Stimulated activated CD8-positive, alpha-beta memory T cell treated with anti-CD3 and anti-CD28 coated beads, Interleukin-12 subunit alpha, Interleukin-12 subunit beta, amount 100 ng/mL, for 1 hour (primary cell): ENCODE measurements at regions not wholly inside any gene's neighbourhood (a gene's known extent, or its start where the extent isn't known, plus 50 kb on each side); places are given as distances from the start of the nearest gene placed in this dataset.
"Not testable (repeated sequence)": the region's sequence is repeated elsewhere in the genome, so short reads cannot be mapped to it uniquely, and the experiment has no call there.

Experiments
- DNase-seq: peaks from one replicate; pipeline ENCODE4 v3.0.0-alpha.2; 2020; ENCODE audit warnings: low read depth

DNA sequence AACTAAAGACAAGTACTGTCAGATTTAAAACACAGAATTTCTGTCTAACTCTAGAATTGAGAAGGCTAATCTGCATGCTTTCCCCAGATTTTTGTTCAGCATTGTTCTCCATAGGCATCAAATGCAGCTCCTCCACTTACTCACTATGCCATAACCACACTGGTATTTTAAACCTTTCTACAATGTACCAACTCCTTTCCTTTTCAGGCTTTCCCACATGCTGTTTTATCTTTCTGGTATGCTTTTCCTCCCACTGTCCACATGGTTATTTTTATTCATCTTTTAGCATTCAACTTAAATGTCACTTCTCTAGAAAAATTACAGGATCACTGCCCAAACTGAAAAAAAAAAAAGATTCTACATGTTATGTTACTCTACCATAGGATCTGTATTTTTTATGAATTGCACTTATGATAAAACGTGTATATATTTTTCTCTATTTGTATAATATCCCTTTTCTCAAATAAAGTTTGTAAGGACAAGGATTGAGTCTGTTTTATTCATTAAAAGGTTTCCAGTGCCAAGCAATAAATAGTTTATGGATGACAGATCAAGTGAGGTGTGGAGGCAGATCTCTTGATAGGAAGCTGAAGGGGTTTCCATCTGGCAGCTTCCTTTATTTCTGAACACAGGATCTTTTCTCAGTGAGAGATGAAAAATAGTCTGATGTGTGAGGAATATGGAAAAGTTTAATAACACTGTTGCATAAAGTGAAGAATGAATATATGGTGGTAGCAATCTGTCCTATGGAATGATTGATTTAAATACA lies 1064.5 kb downstream of the ZPLD1 start:
- no peak for DNase-seq

DNA sequence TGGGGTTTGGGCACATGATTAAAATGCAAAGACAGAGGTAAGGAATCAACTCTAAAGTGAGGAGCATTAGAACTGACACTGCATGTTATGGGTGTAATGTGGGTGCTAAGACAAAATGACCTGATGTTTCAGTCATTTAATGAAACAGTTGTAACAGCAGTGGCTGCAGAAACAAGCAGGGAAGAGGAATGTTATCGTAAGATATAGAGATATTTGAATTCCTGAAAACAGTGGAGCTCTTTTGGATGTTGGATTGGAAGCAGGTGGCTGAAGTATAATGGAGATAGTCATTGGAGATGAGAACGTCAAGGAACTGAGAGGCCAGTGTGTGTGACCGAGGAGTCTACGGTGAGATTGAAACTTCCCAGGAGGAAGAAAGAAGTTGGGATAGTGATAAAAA lies 1065.2 kb downstream of the ZPLD1 start:
- no peak for DNase-seq

DNA sequence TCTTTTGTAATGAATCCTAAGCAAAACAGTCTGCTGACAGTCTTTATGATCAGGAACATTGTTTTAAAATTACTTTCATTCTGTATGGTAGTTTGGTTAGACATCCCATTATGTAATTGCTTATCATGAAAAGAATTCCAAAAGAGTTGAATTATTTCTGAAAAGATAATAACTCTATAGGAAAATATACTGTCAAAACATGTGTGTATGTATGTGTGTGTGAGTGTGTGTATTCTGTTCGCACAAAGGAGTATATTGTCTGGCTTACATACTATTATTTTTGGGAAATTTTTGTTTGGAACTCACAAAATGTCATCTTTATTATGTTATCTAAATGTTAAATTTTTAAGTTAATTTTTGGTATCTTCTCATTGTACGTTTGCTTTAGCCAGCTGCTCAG lies 1075.9 kb downstream of the ZPLD1 start:
- DNase-seq = no peak

DNA sequence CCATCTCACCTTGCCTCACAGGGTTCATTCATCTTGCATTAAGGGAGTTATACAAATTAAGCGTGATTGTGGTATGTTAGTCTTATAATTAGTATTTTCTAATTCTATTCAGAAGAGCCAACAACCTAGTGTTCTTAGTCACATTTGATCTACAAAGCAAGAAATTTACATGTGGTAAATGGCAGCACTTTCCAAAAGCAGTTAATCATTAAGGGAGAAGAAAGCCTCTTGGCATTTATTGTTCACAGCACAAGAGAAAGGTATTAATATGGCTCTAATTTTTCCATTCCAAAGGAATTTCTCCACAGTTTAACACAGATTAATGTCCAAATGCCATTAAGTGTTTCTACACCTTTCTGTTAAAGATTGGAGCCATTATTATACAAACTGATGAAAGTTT lies 1077.1 kb downstream of the ZPLD1 start:
- no peak for DNase-seq

- no peak for DNase-seq
Measured at GRCh38 chr3:103512595-103512994, 1077.8 kb downstream of the ZPLD1 start.

GRCh38 chr3:103513003-103513402 lies 1078.2 kb downstream of the ZPLD1 start:
- no peak for DNase-seq

GRCh38 chr3:103515116-103515515 lies 1080.3 kb downstream of the ZPLD1 start:
- DNase-seq = no peak

- DNase-seq = no peak
Measured at GRCh38 chr3:103516950-103517349, 1082.1 kb downstream of the ZPLD1 start.

DNA sequence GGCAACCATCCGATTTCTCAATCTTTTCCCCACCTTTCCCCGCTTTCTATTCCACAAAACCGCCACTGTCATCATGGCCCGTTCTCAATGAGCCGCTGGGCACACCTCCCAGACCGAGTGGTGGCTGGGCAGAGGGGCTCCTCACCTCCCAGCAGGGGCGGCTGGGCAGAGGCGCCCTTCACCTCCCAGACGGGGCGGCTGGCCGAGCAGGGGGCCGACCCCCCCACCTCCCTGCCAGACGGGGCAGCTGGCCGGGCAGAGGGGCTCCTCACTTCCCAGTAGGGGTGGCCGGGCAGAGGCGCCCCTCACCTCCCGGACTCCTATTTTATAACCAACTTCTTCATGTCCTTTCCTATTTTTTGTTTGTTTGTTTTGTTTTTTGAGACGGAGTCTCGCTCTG lies 1096.5 kb downstream of the ZPLD1 start:
- not testable (repeated sequence) for DNase-seq

DNA sequence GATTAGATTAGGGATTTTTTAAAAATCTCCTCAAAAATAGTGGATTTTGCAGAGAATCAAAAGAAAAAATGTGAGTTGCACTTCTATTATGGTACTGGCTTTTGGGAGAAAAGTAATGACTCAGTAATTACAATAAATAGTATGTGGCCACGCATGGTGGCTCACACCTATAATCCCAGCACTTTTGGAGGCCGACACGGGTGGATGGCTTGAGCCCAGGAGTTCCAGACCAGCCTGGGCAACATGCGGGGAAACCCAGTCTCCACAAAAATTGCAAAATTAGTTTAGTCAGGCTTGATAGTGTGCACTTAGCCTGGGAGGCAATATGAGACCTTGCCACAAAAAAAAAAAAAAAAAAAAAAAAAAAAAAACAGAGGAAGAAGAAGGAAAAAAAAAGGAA lies 1098.2 kb downstream of the ZPLD1 start:
- no peak for DNase-seq

DNA sequence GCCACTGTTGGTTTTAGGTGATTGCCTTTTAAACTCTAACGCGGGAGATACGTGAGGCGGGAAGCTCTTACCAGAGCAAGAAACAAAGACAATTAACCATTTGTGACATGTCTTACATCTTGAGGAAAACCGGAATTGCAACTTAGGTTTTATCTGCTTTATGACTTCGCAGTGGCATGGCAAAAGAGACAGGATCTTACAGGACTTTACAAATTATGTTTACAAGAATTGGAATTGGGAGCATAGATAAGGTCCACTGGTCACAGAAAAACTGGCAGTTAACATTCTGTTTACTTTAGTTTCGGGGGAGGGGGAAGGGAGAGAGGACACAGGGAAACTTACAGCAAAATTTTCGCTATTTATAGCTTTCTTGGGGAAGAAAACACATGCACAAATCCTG lies 1119.6 kb downstream of the ZPLD1 start:
- no peak for DNase-seq

DNA sequence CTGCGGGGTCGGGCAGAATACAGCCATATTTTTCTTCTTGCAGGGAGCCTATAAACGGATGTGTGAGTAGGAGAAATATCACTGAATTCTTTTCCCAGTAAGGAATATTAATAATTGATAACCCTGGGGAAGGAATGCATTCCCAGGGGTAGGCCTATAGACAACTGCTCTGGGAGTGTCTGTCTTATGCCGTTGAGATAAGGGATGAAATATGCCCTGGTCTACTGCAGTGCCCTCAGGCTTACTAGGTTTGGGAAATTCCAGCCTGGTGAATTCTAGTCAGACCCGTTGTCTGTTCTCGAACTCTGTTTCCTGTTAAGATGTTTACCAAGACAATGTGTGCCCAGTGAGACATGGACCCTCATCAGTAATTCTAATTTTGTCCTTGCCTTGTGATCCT lies 1129.3 kb downstream of the ZPLD1 start:
- DNase-seq = not testable (repeated sequence)

GRCh38 chr3:103585809-103586208 lies 1151.0 kb downstream of the ZPLD1 start:
- DNase-seq = no peak

- no peak for DNase-seq
Measured at GRCh38 chr3:103589770-103590169, 1155.0 kb downstream of the ZPLD1 start.

DNA sequence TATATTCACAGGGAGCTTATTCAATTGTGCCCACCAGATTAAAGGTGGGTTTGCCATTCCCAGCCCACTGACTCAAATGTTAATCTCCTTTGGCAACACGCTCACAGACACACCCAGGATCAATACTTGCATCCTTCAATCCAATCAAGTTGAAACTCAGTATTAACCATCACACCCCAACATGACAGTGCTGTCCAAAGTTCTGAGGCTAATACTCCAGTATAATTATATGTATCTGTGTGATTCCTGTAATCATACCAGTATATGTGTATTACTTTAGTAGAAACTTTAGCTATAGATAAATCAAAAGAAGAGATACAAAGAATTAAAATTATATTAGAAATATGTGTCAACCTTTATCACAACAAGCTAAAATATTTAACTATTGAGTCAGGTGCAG lies 1166.0 kb downstream of the ZPLD1 start:
- no peak for DNase-seq

DNA sequence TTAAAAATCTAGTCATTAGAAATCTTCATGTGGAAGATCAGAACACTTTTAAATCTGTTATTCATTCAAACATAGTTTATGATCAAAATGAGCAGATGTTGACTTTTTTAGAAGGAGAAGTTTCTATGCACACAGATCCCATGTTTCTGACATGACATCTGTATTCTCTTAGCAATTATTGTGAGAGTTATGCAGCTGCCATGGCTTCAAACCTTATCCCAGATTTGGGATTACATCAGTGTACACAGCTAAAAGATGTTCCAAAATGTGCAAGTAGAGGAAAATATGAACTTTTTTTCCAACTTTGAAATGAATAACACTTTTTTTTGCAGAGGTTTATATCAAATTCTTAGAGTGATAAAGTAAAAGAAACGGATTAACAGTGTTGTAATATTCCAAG lies 1166.9 kb downstream of the ZPLD1 start:
- DNase-seq = no peak

DNA sequence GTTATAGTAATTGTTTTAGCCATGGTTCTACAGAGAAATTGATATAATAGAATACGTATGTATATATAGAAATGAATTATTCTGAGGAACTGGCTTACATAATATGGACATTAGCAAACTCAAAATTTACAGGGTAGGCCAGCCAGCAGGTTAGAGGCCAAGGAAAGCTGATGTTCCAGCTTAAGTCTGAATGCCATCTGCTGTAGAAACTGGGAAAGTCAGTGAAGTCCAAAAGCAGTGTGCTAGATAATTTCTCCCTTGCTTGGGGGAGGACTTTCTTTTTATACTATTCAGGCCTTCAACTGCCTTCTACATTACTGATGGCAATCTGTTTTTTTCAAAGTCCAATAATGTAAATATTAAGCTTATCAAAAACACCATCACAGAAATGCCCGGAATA lies 1174.7 kb downstream of the ZPLD1 start:
- no peak for DNase-seq

DNA sequence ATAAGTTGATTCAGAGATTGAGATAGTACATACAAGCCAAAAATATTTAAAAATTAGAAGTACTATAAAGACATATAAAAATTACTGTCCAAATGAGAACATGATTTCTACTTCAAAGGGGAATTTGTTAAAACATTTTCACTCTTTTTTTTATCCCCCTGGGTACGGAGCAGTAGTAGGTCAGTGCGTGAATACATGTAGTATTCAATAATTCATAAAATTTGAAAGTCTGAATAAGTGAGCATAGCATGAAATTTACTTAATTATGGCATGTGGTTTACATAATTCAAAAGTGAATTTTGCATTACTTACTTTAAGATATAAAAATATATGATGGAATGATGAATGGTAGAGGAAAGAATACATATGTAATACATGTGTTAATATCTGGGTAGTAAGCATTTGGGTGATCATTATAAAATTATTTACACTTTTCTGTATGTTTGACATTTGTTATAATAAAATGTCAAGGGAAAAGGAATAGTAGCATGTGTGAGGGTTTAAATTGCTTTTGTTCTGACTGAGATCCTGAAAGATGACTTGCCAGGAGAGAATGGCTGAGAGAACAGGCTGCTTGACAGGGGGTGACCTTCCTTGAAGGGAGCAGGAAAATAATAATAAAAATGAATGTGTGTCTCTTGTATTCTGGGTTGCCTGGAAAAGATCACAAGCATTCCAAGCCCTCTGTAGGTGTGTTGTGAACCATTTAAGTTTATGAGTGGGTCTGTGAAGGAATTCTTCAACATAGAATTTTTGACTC lies 1178.8 kb downstream of the ZPLD1 start:
- no peak for DNase-seq

DNA sequence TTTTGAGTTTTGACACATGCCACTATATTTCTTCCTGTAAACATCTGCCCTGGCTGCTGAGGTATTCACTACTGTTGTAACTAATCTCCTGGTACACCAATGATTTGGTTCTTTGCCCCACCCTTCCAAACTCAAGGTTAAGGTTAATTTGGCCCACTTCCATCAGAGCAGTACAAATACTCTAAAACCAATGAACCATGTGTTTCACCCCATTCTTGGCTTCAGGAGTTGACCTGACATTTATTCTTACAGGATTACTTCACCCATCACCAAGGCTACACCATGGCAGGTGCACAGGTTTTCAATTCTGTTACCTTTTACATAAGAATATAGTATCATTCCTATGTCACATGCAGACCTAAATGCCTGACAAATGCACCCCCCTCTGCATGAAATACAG lies 1179.9 kb downstream of the ZPLD1 start:
- DNase-seq = no peak

DNA sequence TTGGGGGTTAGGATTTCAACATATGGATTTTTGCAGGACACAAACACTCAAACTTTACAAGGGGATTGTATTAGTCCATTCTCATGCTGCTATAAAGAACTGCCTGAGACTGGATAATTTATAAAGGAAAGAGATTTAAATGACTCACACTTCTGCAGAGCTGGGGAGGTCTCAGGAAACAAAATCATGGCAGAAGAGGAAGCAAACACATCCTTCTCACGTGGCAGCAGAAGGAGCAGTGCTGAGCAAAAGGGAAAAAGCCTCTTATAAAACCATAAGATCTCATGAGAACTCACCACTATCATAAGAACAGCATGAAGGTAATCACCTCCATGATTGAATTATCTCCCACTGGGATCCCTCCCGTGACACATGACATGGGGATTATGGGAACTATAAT lies 1183.1 kb downstream of the ZPLD1 start:
- DNase-seq = no peak

DNA sequence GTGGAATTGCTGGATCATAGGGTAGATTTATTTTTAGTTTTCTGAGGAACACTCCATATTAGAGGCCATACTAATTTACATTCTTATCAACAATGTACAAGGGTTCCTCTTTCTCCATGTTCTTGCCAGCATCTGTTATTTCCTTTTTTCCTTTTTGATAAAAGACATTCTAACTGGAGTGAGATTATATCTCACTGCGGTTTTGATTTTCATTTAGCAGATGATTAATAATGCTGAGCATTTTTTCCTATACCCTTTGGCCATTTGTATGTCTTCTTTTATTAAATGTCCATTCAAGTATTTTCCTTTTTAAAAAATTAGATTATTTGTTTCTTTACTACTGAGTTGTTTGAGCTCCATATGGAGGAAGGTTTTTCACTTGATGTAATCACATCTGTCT lies 1189.5 kb downstream of the ZPLD1 start:
- no peak for DNase-seq

- no peak for DNase-seq
Measured at GRCh38 chr3:103629391-103629790, 1194.6 kb downstream of the ZPLD1 start.

- DNase-seq = no peak
Measured at GRCh38 chr3:103644450-103644849, 1209.6 kb downstream of the ZPLD1 start.

GRCh38 chr3:103653996-103654395 lies 1219.2 kb downstream of the ZPLD1 start:
- DNase-seq = no peak
